HCT116 (cell line): ENCODE measurements at regions not wholly inside any gene's neighbourhood (a gene's known extent, or its start where the extent isn't known, plus 50 kb on each side); places are given as distances from the start of the nearest gene placed in this dataset.

ENCODE experiments used
- ATAC-seq: fragments of 200-7000 bp; cut with Tn5 transposase; 2 replicates; pipeline ENCODE4 v1.9.1; 2020; ENCODE audit warnings: mild to moderate bottlenecking, moderate library complexity
- BruUV-seq: library from RNA; stranded (reverse); fragments of 400-500 nt; replicated peaks from 2 replicates; lab custom pipeline; 2021; lab: Mats Ljungman, UMichigan
- CTCF ChIA-PET: fragments of 300-600 bp; sonication (Branson Sonifier 250); formaldehyde crosslinking; loops from one replicate; lab custom pipeline; 2021; ENCODE audit warnings: antibody characterized with exemption; lab: Charles Lee
- POLR2A ChIA-PET: fragments of 300-600, 350-600 bp; sonication (Branson Sonifier 250); formaldehyde crosslinking; loops from one replicate; lab custom pipeline; 2021; ENCODE audit warnings: antibody characterized with exemption; lab: Charles Lee
- RAD21 ChIA-PET, 2 experiments: fragments of 300-600 bp; sonication (Branson Sonifier 250); formaldehyde crosslinking; loops; one replicate each; lab custom pipeline; 2023; ENCODE audit warnings: low total read pairs in 2 of 2; ENCODE audit not compliant: uncharacterized antibody in 2 of 2, unreplicated experiment in 2 of 2, low non-redundant PET in 1 of 2; lab: Charles Lee
- DNase-seq: peaks from one replicate; pipeline ENCODE4 v3.0.0-alpha.2; 2010; ENCODE audit warnings: low read depth, low spot score
- H2AFZ ChIP-seq: fragments of 200-600 bp; shearing (Covaris generic), sonication (generic); 2 replicates; pipeline ENCODE4 v1.6.1; 2017; ENCODE audit warnings: low read depth, mixed run types, mixed read lengths, antibody characterized with exemption, low read length; ENCODE audit not compliant: poor library complexity, severe bottlenecking
- H3K27ac ChIP-seq: 2 replicates; pipeline ENCODE4 v1.5.1; 2012; ENCODE audit warnings: low read depth, low read length
- H3K27me3 ChIP-seq: fragments of 200-600 bp; sonication (generic); 2 replicates; pipeline ENCODE4 v1.6.1; 2016; ENCODE audit warnings: mixed run types, low read length, mixed read lengths; ENCODE audit not compliant: insufficient read depth
- H3K36me3 ChIP-seq, 2 experiments: fragments of 200-500 bp in 1 of 2; fragments of 200-600 bp in 1 of 2; sonication (Bioruptor generic) in 1 of 2; sonication (generic) in 1 of 2; 2 replicates each; pipeline versions ENCODE4 v1.5.1 to v1.6.1; 2014 to 2016; ENCODE audit warnings: low read length in 2 of 2, inconsistent platforms in 1 of 2, mixed read lengths in 1 of 2, mixed run types in 1 of 2; ENCODE audit not compliant: insufficient read depth in 2 of 2, control insufficient read depth in 1 of 2
- H3K4me1 ChIP-seq, 2 experiments: fragments of 200-600 bp in 1 of 2; sonication (generic) in 1 of 2; 2 replicates each; pipeline versions ENCODE4 v1.5.1 to v1.6.1; 2012 to 2017; ENCODE audit warnings: low read length in 2 of 2, inconsistent platforms in 1 of 2, mild to moderate bottlenecking in 1 of 2, mixed read lengths in 1 of 2, mixed run types in 1 of 2, moderate library complexity in 1 of 2; ENCODE audit not compliant: insufficient read depth in 2 of 2, control insufficient read depth in 1 of 2
- H3K4me2 ChIP-seq: fragments of 200-600 bp; sonication (generic); 2 replicates; pipeline ENCODE4 v1.6.1; 2017; ENCODE audit warnings: mixed run types, low read length, mixed read lengths
- H3K4me3 ChIP-seq, 2 experiments: fragments of 200-600 bp in 1 of 2; sonication (generic) in 1 of 2; replicated peaks in 1 of 2; 2 replicates each; pipeline ENCODE4 v1.5.1; 2011 to 2016; ENCODE audit warnings: low read length in 2 of 2, control low read depth in 1 of 2, low read depth in 1 of 2, mild to moderate bottlenecking in 1 of 2, mixed read lengths in 1 of 2, mixed run types in 1 of 2
- H3K79me2 ChIP-seq: fragments of 200-600 bp; sonication (generic); 2 replicates; pipeline ENCODE4 v1.6.1; 2017; ENCODE audit warnings: mild to moderate bottlenecking, mixed run types, low read length, moderate library complexity, mixed read lengths; ENCODE audit not compliant: insufficient read depth
- H3K9ac ChIP-seq: fragments of 200-600 bp; sonication (generic); 2 replicates; pipeline ENCODE4 v1.6.1; 2016; ENCODE audit warnings: low read length, mixed read lengths
- H3K9me2 ChIP-seq: fragments of 200-600 bp; sonication (generic), shearing (Covaris generic); 2 replicates; pipeline ENCODE4 v1.6.1; 2017; ENCODE audit warnings: mixed run types, mild to moderate bottlenecking, moderate library complexity; ENCODE audit not compliant: insufficient read depth
- H3K9me3 ChIP-seq, 2 experiments: fragments of 200-500 bp in 1 of 2; fragments of 200-600 bp in 1 of 2; sonication (Bioruptor generic) in 1 of 2; sonication (generic) in 1 of 2; 2 replicates each; pipeline ENCODE4 v1.6.1; 2014 to 2017; ENCODE audit warnings: low read length in 2 of 2, mixed read lengths in 2 of 2, inconsistent platforms in 1 of 2, low read depth in 1 of 2, mild to moderate bottlenecking in 1 of 2, mixed run types in 1 of 2, moderate library complexity in 1 of 2; ENCODE audit not compliant: control insufficient read depth in 1 of 2, insufficient read depth in 1 of 2
- H4K20me1 ChIP-seq: fragments of 200-600 bp; sonication (generic), shearing (Covaris generic); 2 replicates; pipeline ENCODE4 v1.6.1; 2017; ENCODE audit warnings: mixed run types, mild to moderate bottlenecking, moderate library complexity; ENCODE audit not compliant: insufficient read depth
- ATF3 ChIP-seq: IDR thresholded peaks from 2 replicates; pipeline ENCODE4 v1.6.1; 2012
- CBX3 ChIP-seq: IDR thresholded peaks from 2 replicates; pipeline ENCODE4 v1.6.1; 2012; ENCODE audit warnings: low read depth
- CTCF ChIP-seq, 3 experiments: fragments of 200-600 bp in 1 of 3; sonication (generic) in 1 of 3; IDR thresholded peaks in 2 of 3; conservative IDR thresholded peaks in 1 of 3; 2 replicates each; pipeline ENCODE4 v1.5.1; 2012 to 2017; ENCODE audit warnings: low read depth in 2 of 3, low read length in 2 of 3, antibody characterized with exemption in 1 of 3, borderline replicate concordance in 1 of 3, control low read depth in 1 of 3, mild to moderate bottlenecking in 1 of 3, mixed read lengths in 1 of 3, mixed run types in 1 of 3, moderate library complexity in 1 of 3; ENCODE audit not compliant: insufficient read depth in 1 of 3
- EGR1 ChIP-seq: IDR thresholded peaks from 2 replicates; pipeline ENCODE4 v1.6.1; 2012; ENCODE audit warnings: low read depth
- JUND ChIP-seq: IDR thresholded peaks from 2 replicates; pipeline ENCODE4 v1.6.1; 2012
- RAD21 ChIP-seq: IDR thresholded peaks from 2 replicates; pipeline ENCODE4 v1.6.1; 2012; ENCODE audit warnings: low read depth, mild to moderate bottlenecking
- REST ChIP-seq: IDR thresholded peaks from 2 replicates; pipeline ENCODE4 v1.6.1; 2012; ENCODE audit warnings: low read depth
- SP1 ChIP-seq: IDR thresholded peaks from 2 replicates; pipeline ENCODE4 v1.6.1; 2012; ENCODE audit warnings: low read depth
- SRF ChIP-seq: IDR thresholded peaks from 2 replicates; pipeline ENCODE4 v1.6.1; 2012; ENCODE audit warnings: low read depth
- ZFX ChIP-seq: fragments of 450-650 bp; IDR thresholded peaks from 2 replicates; pipeline ENCODE4 v1.6.1; 2017
- intact Hi-C: fragments of 100-400 bp; cut with micrococcal nuclease; formaldehyde crosslinking; loops from 2 replicates; pipeline ENCODE4 v1.10.0; 2022

GRCh38 chr22:27372969-27373670, 428.4 kb downstream of the MN1 start:
- Histone ChIP-seq H3K9me3 (no peaks in the 10 kb centered on the region), H3K36me3 (no peaks in the 10 kb centered on the region)
- TF ChIP-seq RAD21 (no peak), JUND (no peak), SP1 (no peak), CTCF (IDR thresholded peaks at IDR 0.05 in 2 of 3, conservative IDR thresholded peaks at IDR 0.05 in 1 of 3; ENCODE audit: borderline replicate concordance in 1 of 3, insufficient read depth in 1 of 3, low read depth in 2 of 3, low read length in 2 of 3) (no peak), SRF (no peak), ZFX (no peak), EGR1 (no peak), ATF3 (no peak), REST (no peak), CBX3 (no peak)
- TF ChIP-seq, all 23 proteins: peak for 0
- no peak for DNase-seq
- Histone ChIP-seq H3K4me1 (peaks cover 0 to 5% of the 10 kb centered on the region in 2 experiments; a peak in 1 of 4 replicates), H3K4me3 (no peak overlapping the region), H3K79me2 (no peaks in the 10 kb centered on the region), H3K4me2 (no peak overlapping the region), H2AFZ (no peak overlapping the region), H3K9ac (no peak overlapping the region), H3K9me2 (no peaks in the 10 kb centered on the region), H3K27ac (no peak overlapping the region), H4K20me1 (no peaks in the 10 kb centered on the region), H3K27me3 (peaks cover 25% of the 10 kb centered on the region)
- ChIA-PET CTCF (no interaction called here), POLR2A (no interaction called here), RAD21 (no interaction called here)
- BruUV-seq: no TSS peak
- intact Hi-C loops: no loop called here
- ATAC-seq: peak; percentile 32; the same call in 1 of the 2 replicates
